ENCODE measurements at regions not wholly inside any gene's neighbourhood (a gene's known extent, or its start where the extent isn't known, plus 50 kb on each side); places are given as distances from the start of the nearest gene placed in this dataset.

DNA sequence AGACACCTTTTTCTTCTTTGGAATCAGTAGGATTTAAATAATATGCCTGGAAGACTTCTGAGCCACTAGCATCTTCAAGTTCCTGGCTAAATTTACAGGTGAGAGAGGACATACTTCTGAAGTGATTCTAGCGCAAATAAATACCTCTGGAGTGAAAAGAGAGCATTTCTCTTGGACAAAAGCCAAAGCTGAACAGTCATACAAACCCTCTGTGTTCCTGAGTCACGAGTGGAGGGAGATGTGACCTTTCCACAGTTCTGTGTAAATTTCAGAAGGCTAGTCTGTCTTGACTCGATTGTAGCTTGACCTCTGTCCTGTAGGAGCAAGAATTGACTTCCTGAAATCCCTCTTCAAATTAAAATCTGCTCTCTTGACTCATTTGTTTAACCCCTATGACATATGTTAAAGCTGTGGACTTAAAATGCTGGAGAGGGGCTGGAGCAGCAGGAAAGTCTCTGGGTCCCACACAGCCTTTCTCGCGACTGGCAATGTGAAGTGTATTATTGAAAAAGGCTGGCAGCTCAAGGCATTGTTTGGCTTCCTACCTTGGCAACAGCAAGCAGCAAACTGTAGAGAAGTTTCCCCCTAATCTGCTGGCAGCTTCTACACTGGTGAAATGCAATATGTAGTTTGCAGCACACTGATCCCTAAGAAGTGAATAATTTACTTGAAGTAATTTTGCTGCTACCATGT, 79.6 kb upstream of the GCFC2 start:
- TF ChIP-seq, protein P1, sequence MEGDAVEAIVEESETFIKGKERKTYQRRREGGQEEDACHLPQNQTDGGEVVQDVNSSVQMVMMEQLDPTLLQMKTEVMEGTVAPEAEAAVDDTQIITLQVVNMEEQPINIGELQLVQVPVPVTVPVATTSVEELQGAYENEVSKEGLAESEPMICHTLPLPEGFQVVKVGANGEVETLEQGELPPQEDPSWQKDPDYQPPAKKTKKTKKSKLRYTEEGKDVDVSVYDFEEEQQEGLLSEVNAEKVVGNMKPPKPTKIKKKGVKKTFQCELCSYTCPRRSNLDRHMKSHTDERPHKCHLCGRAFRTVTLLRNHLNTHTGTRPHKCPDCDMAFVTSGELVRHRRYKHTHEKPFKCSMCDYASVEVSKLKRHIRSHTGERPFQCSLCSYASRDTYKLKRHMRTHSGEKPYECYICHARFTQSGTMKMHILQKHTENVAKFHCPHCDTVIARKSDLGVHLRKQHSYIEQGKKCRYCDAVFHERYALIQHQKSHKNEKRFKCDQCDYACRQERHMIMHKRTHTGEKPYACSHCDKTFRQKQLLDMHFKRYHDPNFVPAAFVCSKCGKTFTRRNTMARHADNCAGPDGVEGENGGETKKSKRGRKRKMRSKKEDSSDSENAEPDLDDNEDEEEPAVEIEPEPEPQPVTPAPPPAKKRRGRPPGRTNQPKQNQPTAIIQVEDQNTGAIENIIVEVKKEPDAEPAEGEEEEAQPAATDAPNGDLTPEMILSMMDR (IDR thresholded peaks at IDR 0.05): no peak
- no peak for TF ChIP-seq POLR2A (IDR thresholded peaks at IDR 0.05)
